ENCODE measurements at regions not wholly inside any gene's neighbourhood (a gene's known extent, or its start where the extent isn't known, plus 50 kb on each side); places are given as distances from the start of the nearest gene placed in this dataset.

GRCh38 chr16:6356911-6357310 lies 975.7 kb upstream of the RBFOX1 start:
- ATAC-seq (no peak), DNase-seq (no peak), FAIRE-seq (no peak)
- H3K27me3 ChIP-seq, result peaks cover 0 to 5% (median 0%) of the 10 kb centered on the region in 4 donors
- no peaks in the 10 kb centered on the region for H3K36me3 ChIP-seq
- WGBS, 2 donors, result 17 to 22% methylated on average over 7 of the region's 7 CpGs
- no peaks in the 10 kb centered on the region for H3K4me1 ChIP-seq
- H3K4me3 ChIP-seq, result no peak overlapping the region
- intact Hi-C loops (cut with DNase I), result no loop called here
- TF ChIP-seq, protein P1, sequence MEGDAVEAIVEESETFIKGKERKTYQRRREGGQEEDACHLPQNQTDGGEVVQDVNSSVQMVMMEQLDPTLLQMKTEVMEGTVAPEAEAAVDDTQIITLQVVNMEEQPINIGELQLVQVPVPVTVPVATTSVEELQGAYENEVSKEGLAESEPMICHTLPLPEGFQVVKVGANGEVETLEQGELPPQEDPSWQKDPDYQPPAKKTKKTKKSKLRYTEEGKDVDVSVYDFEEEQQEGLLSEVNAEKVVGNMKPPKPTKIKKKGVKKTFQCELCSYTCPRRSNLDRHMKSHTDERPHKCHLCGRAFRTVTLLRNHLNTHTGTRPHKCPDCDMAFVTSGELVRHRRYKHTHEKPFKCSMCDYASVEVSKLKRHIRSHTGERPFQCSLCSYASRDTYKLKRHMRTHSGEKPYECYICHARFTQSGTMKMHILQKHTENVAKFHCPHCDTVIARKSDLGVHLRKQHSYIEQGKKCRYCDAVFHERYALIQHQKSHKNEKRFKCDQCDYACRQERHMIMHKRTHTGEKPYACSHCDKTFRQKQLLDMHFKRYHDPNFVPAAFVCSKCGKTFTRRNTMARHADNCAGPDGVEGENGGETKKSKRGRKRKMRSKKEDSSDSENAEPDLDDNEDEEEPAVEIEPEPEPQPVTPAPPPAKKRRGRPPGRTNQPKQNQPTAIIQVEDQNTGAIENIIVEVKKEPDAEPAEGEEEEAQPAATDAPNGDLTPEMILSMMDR (IDR thresholded peaks at IDR 0.05), result no peak
- no peak overlapping the region for H3K27ac ChIP-seq
- H3K9me3 ChIP-seq, result no peaks in the 10 kb centered on the region

DNA sequence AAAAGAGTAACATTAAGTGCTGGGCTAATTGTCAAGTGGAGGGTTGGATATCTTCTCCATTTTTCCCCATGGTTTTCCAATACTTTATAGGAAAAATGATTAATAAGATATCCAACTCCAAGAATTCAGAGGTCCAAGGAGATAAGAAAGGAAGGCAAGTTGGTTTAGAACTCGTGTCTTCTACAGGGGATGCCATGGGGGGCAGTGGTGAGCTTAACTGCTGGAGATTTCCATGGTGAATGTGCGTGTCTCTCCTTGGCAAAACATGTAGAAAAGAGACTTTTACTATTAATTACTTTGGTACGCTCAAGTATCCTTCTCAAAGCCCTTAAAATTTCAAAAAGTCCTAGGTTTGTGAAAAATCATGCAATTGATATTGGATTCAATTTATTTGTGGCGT lies 982.9 kb upstream of the RBFOX1 start:
- no peaks in the 10 kb centered on the region for H3K9me3 ChIP-seq
- no peak overlapping the region for H3K27ac ChIP-seq
- intact Hi-C loops (cut with DNase I), result no loop called here
- no peak for ATAC-seq
- no peak for DNase-seq
- WGBS, 2 donors, result 40 to 58% methylated on average over 4 of the region's 4 CpGs
- FAIRE-seq, result no peak
- no peak overlapping the region for H3K4me3 ChIP-seq
- H3K4me1 ChIP-seq, result no peaks in the 10 kb centered on the region
- no peaks in the 10 kb centered on the region for H3K36me3 ChIP-seq
- no peaks in the 10 kb centered on the region for H3K27me3 ChIP-seq
- TF ChIP-seq, protein P1 (IDR thresholded peaks at IDR 0.05), result no peak

GRCh38 chr16:6345090-6345489 lies 987.6 kb upstream of the RBFOX1 start:
- DNase-seq (no peak), ATAC-seq (no peak), FAIRE-seq (no peak)
- Histone ChIP-seq H3K36me3 (no peaks in the 10 kb centered on the region), H3K4me3 (no peak overlapping the region), H3K27ac (no peak overlapping the region), H3K27me3 (no peaks in the 10 kb centered on the region), H3K4me1 (no peaks in the 10 kb centered on the region), H3K9me3 (no peaks in the 10 kb centered on the region)
- intact Hi-C loops (cut with DNase I), result no loop called here
- 74 to 82% methylated on average over 4 of the region's 4 CpGs for WGBS, 2 donors
- TF ChIP-seq, protein P1 (IDR thresholded peaks at IDR 0.05), result no peak

- no peaks in the 10 kb centered on the region for H3K36me3 ChIP-seq
- no peaks in the 10 kb centered on the region for H3K9me3 ChIP-seq
- WGBS, 2 donors, result 9 to 11% methylated on average over 2 of the region's 2 CpGs
- intact Hi-C loops (cut with DNase I), result no loop called here
- H3K4me3 ChIP-seq, result no peak overlapping the region
- ATAC-seq (no peak), FAIRE-seq (no peak), DNase-seq (no peak)
- TF ChIP-seq, protein P1 (IDR thresholded peaks at IDR 0.05), result no peak
- no peak overlapping the region for H3K27ac ChIP-seq
- H3K4me1 ChIP-seq, result no peaks in the 10 kb centered on the region
- H3K27me3 ChIP-seq, result no peaks in the 10 kb centered on the region
Measured at GRCh38 chr16:6343157-6343556, 989.5 kb upstream of the RBFOX1 start.

DNA sequence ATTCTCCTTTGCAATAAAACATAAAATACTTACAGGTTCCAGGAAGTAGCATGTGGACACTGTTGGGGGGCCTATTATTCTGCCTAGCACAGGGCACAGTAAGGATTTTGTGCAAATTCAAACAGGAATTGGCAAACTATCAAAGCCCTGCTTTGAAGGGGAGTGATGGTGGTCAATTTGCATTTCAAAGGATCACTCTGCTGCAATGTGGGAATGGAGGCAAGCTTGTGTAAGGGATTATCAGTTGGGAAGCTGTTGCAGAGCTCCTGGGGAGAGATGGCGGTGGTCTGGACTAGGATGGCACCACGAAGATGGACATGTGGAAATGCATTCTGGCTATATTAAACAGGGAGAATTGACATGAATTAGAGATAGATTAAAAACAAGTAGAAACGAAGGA lies 990.7 kb upstream of the RBFOX1 start:
- Histone ChIP-seq H3K9me3 (no peaks in the 10 kb centered on the region), H3K4me1 (no peaks in the 10 kb centered on the region), H3K27me3 (no peaks in the 10 kb centered on the region), H3K36me3 (no peaks in the 10 kb centered on the region), H3K27ac (no peak overlapping the region), H3K4me3 (no peak overlapping the region)
- no peak for FAIRE-seq
- intact Hi-C loops (cut with DNase I), result no loop called here
- 28 to 30% methylated on average over 3 of the region's 3 CpGs for WGBS, 2 donors
- TF ChIP-seq, protein P1 (IDR thresholded peaks at IDR 0.05), result no peak
- DNase-seq, result no peak
- no peak for ATAC-seq
